Epithelial cell of proximal tubule (primary cell): ENCODE measurements at regions not wholly inside any gene's neighbourhood (a gene's known extent, or its start where the extent isn't known, plus 50 kb on each side); places are given as distances from the start of the nearest gene placed in this dataset.

Experiments
- DNase-seq: peaks from one replicate; pipeline ENCODE4 v3.0.0-alpha.2; 2011; ENCODE audit warnings: low read depth
- H3K4me3 ChIP-seq: 2 replicates; pipeline ENCODE4 v1.5.1; 2011; ENCODE audit warnings: low read depth, mild to moderate bottlenecking, low read length
- CTCF ChIP-seq: conservative IDR thresholded peaks from 2 replicates; pipeline ENCODE4 v1.5.1; 2012; ENCODE audit warnings: low read depth, mild to moderate bottlenecking, low read length

DNA sequence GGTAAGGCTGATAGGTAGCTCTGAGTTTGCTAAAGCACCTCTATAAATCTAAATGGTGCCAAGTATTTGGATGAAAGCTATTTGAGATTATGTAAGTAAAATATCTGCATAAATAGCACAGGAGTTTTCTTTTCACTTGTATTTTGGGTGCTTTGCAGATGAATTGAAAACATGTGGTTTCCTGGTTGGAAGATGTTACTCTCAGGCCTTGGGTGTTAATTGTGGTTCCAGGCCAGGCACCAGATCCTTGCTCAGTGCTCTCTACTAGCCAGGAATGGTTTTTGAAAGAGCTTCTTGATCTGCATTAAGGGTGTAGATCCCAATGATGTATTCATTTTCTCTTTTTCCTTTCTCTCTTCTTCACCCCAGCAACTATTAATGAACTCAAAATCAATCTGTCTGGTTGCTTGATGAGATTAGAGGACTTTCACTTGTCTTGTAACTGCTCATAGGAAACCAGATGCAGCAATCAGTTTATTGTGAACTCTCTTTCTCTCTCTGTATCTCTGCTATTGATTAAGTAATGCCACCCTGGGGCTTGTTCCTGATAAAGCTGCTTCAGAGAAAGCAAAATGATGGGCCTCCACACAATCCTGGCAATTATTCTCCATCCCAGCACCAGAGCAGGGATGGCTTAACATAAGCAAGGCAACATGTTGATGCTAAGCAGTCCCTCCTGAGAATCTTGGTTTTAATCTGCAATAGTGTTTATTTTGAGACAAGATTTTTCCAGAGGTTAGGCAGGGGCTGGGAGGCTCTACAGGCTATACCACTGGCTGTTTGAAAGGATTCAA is 147.0 kb upstream of the NTM start:
- no peak for DNase-seq
- no peak for TF ChIP-seq CTCF
- H3K4me3 ChIP-seq, result no peak overlapping the region

GRCh38 chr11:131228378-131228777 is 142.0 kb upstream of the NTM start:
- no peak for DNase-seq
- no peak for TF ChIP-seq CTCF
- H3K4me3 ChIP-seq, result no peak overlapping the region

DNA sequence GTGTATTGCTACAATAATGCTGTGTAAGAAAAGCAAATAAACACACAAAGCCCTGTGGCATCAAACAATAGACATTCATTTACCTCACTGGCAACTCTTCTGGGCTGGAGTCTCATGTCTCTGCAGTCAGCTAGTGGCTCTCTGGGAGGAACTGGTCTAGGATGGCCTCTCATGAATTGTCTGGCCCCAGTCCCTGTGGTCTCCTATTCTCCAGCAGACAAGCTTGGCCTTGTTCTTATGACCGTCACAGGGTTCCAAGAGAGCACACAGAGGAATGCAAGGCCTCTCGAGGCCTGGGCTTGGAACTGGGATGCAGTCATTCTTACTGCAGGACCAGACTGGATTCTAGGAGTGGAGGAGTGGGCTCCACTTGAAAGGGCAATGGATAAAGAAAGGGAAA is 141.2 kb upstream of the NTM start:
- H3K4me3 ChIP-seq, result no peak overlapping the region
- TF ChIP-seq CTCF, result no peak
- DNase-seq, result no peak

DNA sequence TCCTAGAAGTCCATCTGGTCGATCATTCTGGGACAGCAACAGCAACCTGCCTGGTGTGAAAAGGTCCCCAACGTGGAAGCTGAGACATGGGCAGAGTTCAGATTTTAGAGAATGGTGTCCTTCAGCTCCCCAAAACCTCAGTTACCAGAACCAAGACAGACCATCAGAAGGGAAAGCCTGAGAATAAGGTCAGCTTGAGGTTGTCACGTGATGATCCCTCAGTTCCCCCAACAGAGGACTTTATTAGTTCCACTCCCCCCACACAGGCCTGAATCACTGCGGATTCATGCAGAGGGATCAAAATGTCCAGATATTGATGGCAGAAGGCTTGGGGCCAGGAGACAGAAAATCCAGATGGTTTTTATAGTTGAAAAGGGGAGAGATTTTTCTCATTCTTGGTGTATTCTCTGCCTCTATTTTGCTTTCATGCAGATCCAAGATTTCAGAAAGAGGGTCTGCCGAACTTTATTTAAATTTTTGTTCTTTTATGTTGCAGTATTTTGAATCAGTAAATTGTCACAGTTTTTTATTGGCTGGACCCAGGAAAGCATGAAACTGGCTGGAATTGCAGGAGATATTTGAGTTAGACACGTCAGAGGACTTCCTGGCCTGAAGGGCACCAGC is 139.0 kb upstream of the NTM start:
- no peak for TF ChIP-seq CTCF
- DNase-seq, result no peak
- H3K4me3 ChIP-seq, result no peak overlapping the region

GRCh38 chr11:131232261-131232660 is 138.2 kb upstream of the NTM start:
- H3K4me3 ChIP-seq, result no peak overlapping the region
- no peak for TF ChIP-seq CTCF
- DNase-seq, result no peak

GRCh38 chr11:131234221-131234620 is 136.2 kb upstream of the NTM start:
- no peak overlapping the region for H3K4me3 ChIP-seq
- TF ChIP-seq CTCF, result no peak
- no peak for DNase-seq
